A673 (cell line): ENCODE measurements at regions not wholly inside any gene's neighbourhood (a gene's known extent, or its start where the extent isn't known, plus 50 kb on each side); places are given as distances from the start of the nearest gene placed in this dataset.

ENCODE experiments used
- BruUV-seq: library from RNA; stranded (reverse); fragments of 400-500 nt; replicated peaks from 2 replicates; lab custom pipeline; 2021; lab: Mats Ljungman, UMichigan
- CTCF ChIA-PET: fragments of 300-600 bp; sonication (Branson Sonifier 250); formaldehyde crosslinking; loops from one replicate; lab custom pipeline; 2022; ENCODE audit warnings: antibody characterized with exemption; lab: Charles Lee
- POLR2A ChIA-PET: fragments of 300-600 bp; sonication (Branson Sonifier 250); formaldehyde crosslinking; loops from one replicate; lab custom pipeline; 2022; ENCODE audit warnings: antibody characterized with exemption; ENCODE audit not compliant: low non-redundant PET; lab: Charles Lee
- DNase-seq: peaks from one replicate; pipeline ENCODE4 v3.0.0-alpha.2; 2015; ENCODE audit warnings: low spot score
- H3K27ac ChIP-seq: fragments of 200-600 bp; sonication (generic); 2 replicates; pipeline ENCODE4 v1.5.1; 2016; ENCODE audit warnings: mixed run types, low read depth, mild to moderate bottlenecking, mixed read lengths, antibody characterized with exemption, low read length; ENCODE audit not compliant: poor library complexity, severe bottlenecking
- H3K27me3 ChIP-seq: fragments of 200-600 bp; sonication (generic); replicated peaks from 2 replicates; pipeline ENCODE4 v1.6.1; 2017; ENCODE audit warnings: mixed run types, low read depth, mild to moderate bottlenecking, mixed read lengths, antibody characterized with exemption, low read length; ENCODE audit not compliant: insufficient read depth, poor library complexity
- H3K36me3 ChIP-seq: fragments of 200-600 bp; sonication (generic); 2 replicates; pipeline ENCODE4 v1.6.1; 2016; ENCODE audit warnings: mixed run types, mild to moderate bottlenecking, mixed read lengths, antibody characterized with exemption, low read length; ENCODE audit not compliant: insufficient read depth, poor library complexity, severe bottlenecking
- H3K4me1 ChIP-seq: fragments of 200-600 bp; sonication (generic); 2 replicates; pipeline ENCODE4 v1.6.1; 2017; ENCODE audit warnings: mixed run types, mild to moderate bottlenecking, mixed read lengths, antibody characterized with exemption, low read length; ENCODE audit not compliant: insufficient read depth, poor library complexity, severe bottlenecking
- H3K4me3 ChIP-seq: fragments of 200-600 bp; sonication (generic); 2 replicates; pipeline ENCODE4 v1.5.1; 2016; ENCODE audit warnings: low read depth, mixed run types, mild to moderate bottlenecking, mixed read lengths, low read length; ENCODE audit not compliant: poor library complexity, severe bottlenecking
- H3K9me3 ChIP-seq: fragments of 200-600 bp; sonication (generic); 2 replicates; pipeline ENCODE4 v1.6.1; 2016; ENCODE audit warnings: mixed run types, low read depth, mild to moderate bottlenecking, mixed read lengths, antibody characterized with exemption, low read length; ENCODE audit not compliant: poor library complexity, severe bottlenecking
- EZH2 ChIP-seq: fragments of 200-600 bp; sonication (generic); IDR thresholded peaks from 2 replicates; pipeline ENCODE4 v1.6.1; 2017; ENCODE audit warnings: borderline replicate concordance, low read depth, mild to moderate bottlenecking, mixed read lengths, antibody characterized with exemption, low read length; ENCODE audit not compliant: poor library complexity, severe bottlenecking
- intact Hi-C: fragments of 100-400 bp; cut with micrococcal nuclease; formaldehyde crosslinking; loops from one replicate; pipeline ENCODE4 v1.10.0; 2022; ENCODE audit not compliant: unreplicated experiment
- TF ChIP-seq, protein P1 (sequence below): fragments of 300-800, 200-600 bp; sonication (generic); conservative IDR thresholded peaks from 2 replicates; pipeline ENCODE4 v1.5.1; 2017; ENCODE audit warnings: low read depth, mild to moderate bottlenecking, antibody characterized with exemption, low read length, moderate library complexity, mixed read lengths

- POLR2A ChIA-PET = no interaction called here
- intact Hi-C loops = no loop called here
- DNase-seq = no peak
- TF ChIP-seq, protein P1, sequence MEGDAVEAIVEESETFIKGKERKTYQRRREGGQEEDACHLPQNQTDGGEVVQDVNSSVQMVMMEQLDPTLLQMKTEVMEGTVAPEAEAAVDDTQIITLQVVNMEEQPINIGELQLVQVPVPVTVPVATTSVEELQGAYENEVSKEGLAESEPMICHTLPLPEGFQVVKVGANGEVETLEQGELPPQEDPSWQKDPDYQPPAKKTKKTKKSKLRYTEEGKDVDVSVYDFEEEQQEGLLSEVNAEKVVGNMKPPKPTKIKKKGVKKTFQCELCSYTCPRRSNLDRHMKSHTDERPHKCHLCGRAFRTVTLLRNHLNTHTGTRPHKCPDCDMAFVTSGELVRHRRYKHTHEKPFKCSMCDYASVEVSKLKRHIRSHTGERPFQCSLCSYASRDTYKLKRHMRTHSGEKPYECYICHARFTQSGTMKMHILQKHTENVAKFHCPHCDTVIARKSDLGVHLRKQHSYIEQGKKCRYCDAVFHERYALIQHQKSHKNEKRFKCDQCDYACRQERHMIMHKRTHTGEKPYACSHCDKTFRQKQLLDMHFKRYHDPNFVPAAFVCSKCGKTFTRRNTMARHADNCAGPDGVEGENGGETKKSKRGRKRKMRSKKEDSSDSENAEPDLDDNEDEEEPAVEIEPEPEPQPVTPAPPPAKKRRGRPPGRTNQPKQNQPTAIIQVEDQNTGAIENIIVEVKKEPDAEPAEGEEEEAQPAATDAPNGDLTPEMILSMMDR = no peak
- TF ChIP-seq EZH2 = no peak
- BruUV-seq = no TSS peak
- H3K9me3 ChIP-seq = no peaks in the 10 kb centered on the region
- H3K4me1 ChIP-seq = no peaks in the 10 kb centered on the region
- no peak overlapping the region for H3K4me3 ChIP-seq
- H3K27ac ChIP-seq = no peak overlapping the region
- no peaks in the 10 kb centered on the region for H3K36me3 ChIP-seq
- H3K27me3 ChIP-seq = no peaks in the 10 kb centered on the region
- CTCF ChIA-PET = no interaction called here
Observed at GRCh38 chr6:102895683-102896082, 1502.2 kb downstream of the GRIK2 start.

DNA sequence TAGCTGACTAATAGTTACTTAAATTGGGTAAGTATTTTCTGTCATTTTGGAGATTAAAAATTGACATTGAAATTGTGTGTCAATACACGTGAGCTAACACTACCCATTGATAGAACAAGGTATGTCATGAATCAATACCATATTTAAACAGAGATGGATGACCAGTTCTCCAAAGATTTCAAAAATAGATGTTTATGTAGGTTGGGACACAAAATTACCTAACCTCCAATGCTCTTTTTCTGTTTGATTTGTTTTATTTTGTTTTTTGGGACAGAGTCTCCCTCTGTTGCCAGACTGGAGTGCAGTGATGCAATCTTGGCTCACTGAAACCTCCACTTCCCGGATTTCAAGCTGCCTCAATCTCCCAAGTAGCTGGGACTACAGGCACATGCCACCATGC is 1491.7 kb downstream of the GRIK2 start:
- no peak for TF ChIP-seq EZH2
- TF ChIP-seq, protein P1 = no peak
- ChIA-PET POLR2A (no interaction called here), CTCF (no interaction called here)
- DNase-seq = no peak
- BruUV-seq = no TSS peak
- Histone ChIP-seq H3K9me3 (no peaks in the 10 kb centered on the region), H3K4me1 (no peaks in the 10 kb centered on the region), H3K27me3 (no peaks in the 10 kb centered on the region), H3K27ac (no peak overlapping the region), H3K4me3 (no peak overlapping the region), H3K36me3 (no peaks in the 10 kb centered on the region)
- intact Hi-C loops = no loop called here

DNA sequence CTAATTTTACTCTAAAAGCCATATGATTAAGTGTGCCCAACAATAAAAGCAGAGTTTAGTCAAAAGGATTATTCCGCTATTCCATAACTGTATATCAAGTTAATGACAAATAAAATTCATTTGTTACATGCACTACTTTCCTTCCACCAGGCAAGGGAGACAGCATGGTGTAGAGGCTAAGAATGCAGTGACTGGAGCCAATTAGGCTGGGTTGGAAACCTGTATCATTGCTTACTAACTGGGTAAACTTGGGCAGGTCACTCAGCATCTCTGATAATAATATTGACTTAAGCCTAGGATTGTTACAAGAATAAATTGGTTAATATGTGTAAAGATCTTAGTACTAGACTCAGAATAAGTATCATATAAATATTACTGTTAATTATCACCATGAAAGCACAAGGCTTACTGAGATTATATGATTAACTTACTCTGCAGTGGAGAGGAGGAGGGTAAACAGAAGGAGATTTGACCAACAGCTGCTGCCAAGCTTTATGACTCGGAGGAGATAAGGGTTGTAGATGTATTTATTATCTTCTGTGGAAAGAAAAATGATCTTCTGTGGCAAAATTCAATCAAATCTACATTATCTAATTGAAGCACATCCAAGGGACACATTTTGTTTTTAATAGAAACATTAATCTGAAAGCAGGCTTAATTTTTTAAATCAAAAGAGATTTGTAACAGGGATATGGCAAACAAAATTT is 1459.9 kb downstream of the GRIK2 start:
- CTCF ChIA-PET = no interaction called here
- Histone ChIP-seq H3K4me3 (no peak overlapping the region), H3K36me3 (no peaks in the 10 kb centered on the region), H3K27me3 (no peaks in the 10 kb centered on the region), H3K9me3 (no peaks in the 10 kb centered on the region), H3K27ac (no peak overlapping the region), H3K4me1 (no peaks in the 10 kb centered on the region)
- intact Hi-C loops = no loop called here
- DNase-seq = no peak
- TF ChIP-seq, protein P1 = no peak
- TF ChIP-seq EZH2 = no peak
- POLR2A ChIA-PET = no interaction called here
- no TSS peak for BruUV-seq
